GM23338 (cell line): ENCODE measurements at regions not wholly inside any gene's neighbourhood (a gene's known extent, or its start where the extent isn't known, plus 50 kb on each side); places are given as distances from the start of the nearest gene placed in this dataset.

Experiments
- ATAC-seq: fragments of 200-7000 bp; cut with Tn5 transposase; 3 replicates; pipeline ENCODE4 v1.9.1; 2020
- DNase-seq: peaks from one replicate; pipeline ENCODE4 v3.0.0-alpha.2; 2015; ENCODE audit warnings: low spot score
- H2AFZ ChIP-seq: fragments of 200-600 bp; sonication (generic); 2 replicates; pipeline ENCODE4 v1.8.0; 2016; ENCODE audit warnings: antibody characterized with exemption, mild to moderate bottlenecking, moderate library complexity
- H3F3A ChIP-seq: fragments of 200-600 bp; sonication (generic); replicated peaks from 2 replicates; pipeline ENCODE4 v1.8.0; 2017; ENCODE audit warnings: antibody characterized with exemption, mixed run types, low read depth
- H3K27ac ChIP-seq: fragments of 200-600 bp; sonication (generic); 2 replicates; pipeline ENCODE4 v1.6.1; 2016; ENCODE audit warnings: low read depth
- H3K27me3 ChIP-seq: fragments of 200-600 bp; sonication (generic); 2 replicates; pipeline ENCODE4 v1.8.0; 2016; ENCODE audit warnings: mild to moderate bottlenecking, mixed run types, moderate library complexity; ENCODE audit not compliant: insufficient read depth
- H3K36me3 ChIP-seq: fragments of 200-600 bp; sonication (generic); 2 replicates; pipeline ENCODE4 v1.8.0; 2016; ENCODE audit warnings: mild to moderate bottlenecking; ENCODE audit not compliant: insufficient read depth
- H3K4me1 ChIP-seq: fragments of 200-600 bp; sonication (generic); 2 replicates; pipeline ENCODE4 v1.8.0; 2016; ENCODE audit warnings: mild to moderate bottlenecking, moderate library complexity; ENCODE audit not compliant: insufficient read depth
- H3K4me2 ChIP-seq: fragments of 200-600 bp; sonication (generic); 2 replicates; pipeline ENCODE4 v1.7.1; 2017; ENCODE audit warnings: mixed run types
- H3K4me3 ChIP-seq: fragments of 200-600 bp; sonication (generic); 2 replicates; pipeline ENCODE4 v1.6.1; 2016; ENCODE audit warnings: mixed run types
- H3K79me2 ChIP-seq: fragments of 200-600 bp; sonication (generic); replicated peaks from 2 replicates; pipeline ENCODE4 v1.8.0; 2017; ENCODE audit warnings: mild to moderate bottlenecking; ENCODE audit not compliant: insufficient read depth
- H3K9me2 ChIP-seq: fragments of 200-600 bp; sonication (generic); 2 replicates; pipeline ENCODE4 v1.8.0; 2017; ENCODE audit not compliant: insufficient read depth
- H4K20me1 ChIP-seq: fragments of 200-600 bp; sonication (generic); replicated peaks from 2 replicates; pipeline ENCODE4 v1.8.0; 2017; ENCODE audit warnings: mild to moderate bottlenecking; ENCODE audit not compliant: insufficient read depth
- H3K27ac Mint-ChIP-seq: 2 replicates; pipeline ENCODE4 v1.8.0; 2020; ENCODE audit warnings: inconsistent platforms, mild to moderate bottlenecking, moderate library complexity, mixed read lengths
- H3K27me3 Mint-ChIP-seq: 3 replicates; pipeline ENCODE4 v1.8.0; 2022; ENCODE audit warnings: low read depth, mild to moderate bottlenecking, moderate library complexity, mixed read lengths, inconsistent platforms; ENCODE audit not compliant: insufficient read depth, poor library complexity
- H3K36me3 Mint-ChIP-seq: 3 replicates; pipeline ENCODE4 v1.8.0; 2021; ENCODE audit warnings: low read depth, mild to moderate bottlenecking, inconsistent platforms, moderate library complexity, mixed read lengths
- H3K4me1 Mint-ChIP-seq: 3 replicates; pipeline ENCODE4 v1.8.0; 2020; ENCODE audit warnings: mild to moderate bottlenecking, inconsistent platforms, mixed read lengths
- H3K4me3 Mint-ChIP-seq: 3 replicates; pipeline ENCODE4 v1.8.0; 2021; ENCODE audit warnings: moderate library complexity, mild to moderate bottlenecking, inconsistent platforms, mixed read lengths
- H3K9me3 Mint-ChIP-seq: 3 replicates; pipeline ENCODE4 v1.8.0; 2020; ENCODE audit warnings: moderate library complexity, mild to moderate bottlenecking, inconsistent platforms, mixed read lengths
- CREB1 ChIP-seq: fragments of 250-450 bp; sonication (Bioruptor Pico); IDR thresholded peaks from 2 replicates; pipeline ENCODE4 v1.5.0; 2020; ENCODE audit warnings: low read depth, mild to moderate bottlenecking, moderate library complexity
- EZH2 ChIP-seq: fragments of 200-600 bp; sonication (generic); IDR thresholded peaks from one replicate; pipeline ENCODE4 v1.8.0; 2017; ENCODE audit warnings: antibody characterized with exemption, mild to moderate bottlenecking, low read depth; ENCODE audit not compliant: unreplicated experiment
- EZH2phosphoT487 ChIP-seq: fragments of 200-600 bp; sonication (generic); IDR thresholded peaks from one replicate; pipeline ENCODE4 v1.8.1; 2018; ENCODE audit warnings: antibody characterized with exemption; ENCODE audit not compliant: unreplicated experiment
- JUNB ChIP-seq: IDR thresholded peaks from one replicate; pipeline ENCODE4 v1.6.1; 2016; ENCODE audit warnings: antibody characterized with exemption; ENCODE audit not compliant: unreplicated experiment
- NANOG ChIP-seq: IDR thresholded peaks from 2 replicates; pipeline ENCODE4 v1.6.1; 2016; ENCODE audit warnings: antibody characterized with exemption, borderline replicate concordance
- POLR2AphosphoS5 ChIP-seq: IDR thresholded peaks from 2 replicates; pipeline ENCODE4 v1.6.1; 2016; ENCODE audit warnings: antibody characterized with exemption, low read depth
- STAT1 ChIP-seq: IDR thresholded peaks from one replicate; pipeline ENCODE4 v1.6.1; 2016; ENCODE audit warnings: antibody characterized with exemption; ENCODE audit not compliant: unreplicated experiment
- ZNF114 ChIP-seq: fragments of 250-450 bp; sonication (Bioruptor Pico); IDR thresholded peaks from 2 replicates; pipeline ENCODE4 v1.5.0; 2020; ENCODE audit warnings: mild to moderate bottlenecking, moderate library complexity
- TF ChIP-seq, protein P1 (sequence below), 2 experiments: fragments of 200-600 bp in 1 of 2; sonication (generic) in 1 of 2; conservative IDR thresholded peaks; 2 replicates each; pipeline versions ENCODE4 v1.5.1 to v1.6.1; 2016 to 2017; ENCODE audit warnings: antibody characterized with exemption in 2 of 2, low read depth in 2 of 2, mild to moderate bottlenecking in 2 of 2, moderate library complexity in 1 of 2
- TF ChIP-seq, protein P2 (sequence below): IDR thresholded peaks from 2 replicates; pipeline ENCODE4 v1.6.1; 2016; ENCODE audit warnings: antibody characterized with exemption
- TF ChIP-seq, protein P3 (sequence below): IDR thresholded peaks from one replicate; pipeline ENCODE4 v1.6.1; 2018; ENCODE audit warnings: antibody characterized with exemption; ENCODE audit not compliant: unreplicated experiment

DNA sequence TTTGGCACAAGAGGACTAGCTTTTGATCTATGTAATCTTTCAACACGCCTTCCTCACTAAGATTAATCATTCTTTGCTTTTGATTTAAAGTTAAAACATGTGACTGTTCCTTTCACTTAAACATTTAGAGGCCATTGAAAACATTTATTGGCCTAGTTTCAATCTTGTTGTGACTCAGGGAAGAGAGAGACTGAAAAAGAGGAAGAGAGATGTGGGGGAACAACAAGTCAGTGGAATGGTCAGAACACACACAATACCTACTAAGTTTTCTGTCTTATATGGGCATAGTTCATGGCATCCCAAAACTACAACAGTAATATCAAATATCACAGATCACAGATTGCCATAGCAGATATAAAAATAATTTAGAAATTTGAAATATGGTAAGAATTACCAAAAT, 812.9 kb upstream of the AGA start:
- no peaks in the 10 kb centered on the region for H3K27me3 Mint-ChIP-seq
- Histone ChIP-seq H3K36me3 (no peaks in the 10 kb centered on the region), H3K4me3 (no peak overlapping the region), H3K4me1 (no peaks in the 10 kb centered on the region), H2AFZ (no peak overlapping the region), H3F3A (no peaks in the 10 kb centered on the region), H3K4me2 (no peak overlapping the region), H3K27me3 (no peaks in the 10 kb centered on the region), H4K20me1 (no peaks in the 10 kb centered on the region), H3K79me2 (no peaks in the 10 kb centered on the region), H3K9me2 (0 out of 2 replicates have a peak, but pooled peaks cover 5% of the 10 kb centered on the region), H3K27ac (no peak overlapping the region)
- ATAC-seq = no peak
- H3K36me3 Mint-ChIP-seq = peaks cover 2% of the 10 kb centered on the region
- TF ChIP-seq EZH2 = no peak
- TF ChIP-seq CREB1 = no peak
- no peak for TF ChIP-seq POLR2AphosphoS5
- TF ChIP-seq NANOG = no peak
- TF ChIP-seq EZH2phosphoT487 = no peak
- no peak for TF ChIP-seq STAT1
- no peak for TF ChIP-seq ZNF114 (CRISPR knock-in tag)
- no peaks in the 10 kb centered on the region for H3K4me1 Mint-ChIP-seq
- no peak overlapping the region for H3K27ac Mint-ChIP-seq
- H3K4me3 Mint-ChIP-seq = no peak overlapping the region
- DNase-seq = no peak
- H3K9me3 Mint-ChIP-seq = peaks cover 24% of the 10 kb centered on the region

DNA sequence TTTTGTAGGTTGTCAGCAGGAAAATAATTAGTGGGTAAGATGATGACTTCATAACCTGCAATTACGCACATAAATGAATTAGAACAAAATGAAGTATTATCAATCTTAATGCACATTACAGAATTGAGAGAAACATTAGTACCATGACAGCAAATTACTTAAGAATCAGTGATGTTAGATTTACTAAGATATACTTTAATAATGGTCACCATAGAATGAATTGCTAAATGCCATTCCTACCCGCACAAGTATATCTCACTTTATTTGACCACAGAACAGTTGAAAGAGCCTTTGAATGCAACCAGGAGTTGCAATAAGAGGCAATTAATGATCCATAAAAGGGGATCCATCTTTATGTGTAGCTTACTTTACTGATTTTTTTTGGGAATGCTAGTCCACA, 816.4 kb upstream of the AGA start:
- DNase-seq = no peak
- Histone ChIP-seq H3F3A (no peaks in the 10 kb centered on the region), H4K20me1 (no peaks in the 10 kb centered on the region), H3K79me2 (no peaks in the 10 kb centered on the region), H3K27me3 (no peaks in the 10 kb centered on the region), H3K4me1 (no peaks in the 10 kb centered on the region), H3K9me2 (0 out of 2 replicates have a peak, but pooled peaks cover under 1% of the 10 kb centered on the region), H3K27ac (no peak overlapping the region), H3K4me2 (no peak overlapping the region), H3K36me3 (no peaks in the 10 kb centered on the region), H2AFZ (no peak overlapping the region), H3K4me3 (no peak overlapping the region)
- Mint-ChIP-seq H3K4me3 (no peak overlapping the region), H3K36me3 (no peaks in the 10 kb centered on the region; the same call in 1 of the 3 replicates), H3K27me3 (no peaks in the 10 kb centered on the region), H3K4me1 (no peaks in the 10 kb centered on the region), H3K27ac (no peak overlapping the region), H3K9me3 (peaks cover 12% of the 10 kb centered on the region)
- ATAC-seq = no peak
- TF ChIP-seq, protein P1, sequence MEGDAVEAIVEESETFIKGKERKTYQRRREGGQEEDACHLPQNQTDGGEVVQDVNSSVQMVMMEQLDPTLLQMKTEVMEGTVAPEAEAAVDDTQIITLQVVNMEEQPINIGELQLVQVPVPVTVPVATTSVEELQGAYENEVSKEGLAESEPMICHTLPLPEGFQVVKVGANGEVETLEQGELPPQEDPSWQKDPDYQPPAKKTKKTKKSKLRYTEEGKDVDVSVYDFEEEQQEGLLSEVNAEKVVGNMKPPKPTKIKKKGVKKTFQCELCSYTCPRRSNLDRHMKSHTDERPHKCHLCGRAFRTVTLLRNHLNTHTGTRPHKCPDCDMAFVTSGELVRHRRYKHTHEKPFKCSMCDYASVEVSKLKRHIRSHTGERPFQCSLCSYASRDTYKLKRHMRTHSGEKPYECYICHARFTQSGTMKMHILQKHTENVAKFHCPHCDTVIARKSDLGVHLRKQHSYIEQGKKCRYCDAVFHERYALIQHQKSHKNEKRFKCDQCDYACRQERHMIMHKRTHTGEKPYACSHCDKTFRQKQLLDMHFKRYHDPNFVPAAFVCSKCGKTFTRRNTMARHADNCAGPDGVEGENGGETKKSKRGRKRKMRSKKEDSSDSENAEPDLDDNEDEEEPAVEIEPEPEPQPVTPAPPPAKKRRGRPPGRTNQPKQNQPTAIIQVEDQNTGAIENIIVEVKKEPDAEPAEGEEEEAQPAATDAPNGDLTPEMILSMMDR (conservative IDR thresholded peaks at IDR 0.05; ENCODE audit: low read depth in 2 of 2) = no peak
- TF ChIP-seq CREB1 (no peak), ZNF114 (CRISPR knock-in tag) (no peak), NANOG (no peak), JUNB (no peak), EZH2phosphoT487 (no peak), POLR2AphosphoS5 (no peak), STAT1 (no peak)
- TF ChIP-seq, protein P2, sequence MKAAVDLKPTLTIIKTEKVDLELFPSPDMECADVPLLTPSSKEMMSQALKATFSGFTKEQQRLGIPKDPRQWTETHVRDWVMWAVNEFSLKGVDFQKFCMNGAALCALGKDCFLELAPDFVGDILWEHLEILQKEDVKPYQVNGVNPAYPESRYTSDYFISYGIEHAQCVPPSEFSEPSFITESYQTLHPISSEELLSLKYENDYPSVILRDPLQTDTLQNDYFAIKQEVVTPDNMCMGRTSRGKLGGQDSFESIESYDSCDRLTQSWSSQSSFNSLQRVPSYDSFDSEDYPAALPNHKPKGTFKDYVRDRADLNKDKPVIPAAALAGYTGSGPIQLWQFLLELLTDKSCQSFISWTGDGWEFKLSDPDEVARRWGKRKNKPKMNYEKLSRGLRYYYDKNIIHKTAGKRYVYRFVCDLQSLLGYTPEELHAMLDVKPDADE = no peak
- TF ChIP-seq, protein P3, sequence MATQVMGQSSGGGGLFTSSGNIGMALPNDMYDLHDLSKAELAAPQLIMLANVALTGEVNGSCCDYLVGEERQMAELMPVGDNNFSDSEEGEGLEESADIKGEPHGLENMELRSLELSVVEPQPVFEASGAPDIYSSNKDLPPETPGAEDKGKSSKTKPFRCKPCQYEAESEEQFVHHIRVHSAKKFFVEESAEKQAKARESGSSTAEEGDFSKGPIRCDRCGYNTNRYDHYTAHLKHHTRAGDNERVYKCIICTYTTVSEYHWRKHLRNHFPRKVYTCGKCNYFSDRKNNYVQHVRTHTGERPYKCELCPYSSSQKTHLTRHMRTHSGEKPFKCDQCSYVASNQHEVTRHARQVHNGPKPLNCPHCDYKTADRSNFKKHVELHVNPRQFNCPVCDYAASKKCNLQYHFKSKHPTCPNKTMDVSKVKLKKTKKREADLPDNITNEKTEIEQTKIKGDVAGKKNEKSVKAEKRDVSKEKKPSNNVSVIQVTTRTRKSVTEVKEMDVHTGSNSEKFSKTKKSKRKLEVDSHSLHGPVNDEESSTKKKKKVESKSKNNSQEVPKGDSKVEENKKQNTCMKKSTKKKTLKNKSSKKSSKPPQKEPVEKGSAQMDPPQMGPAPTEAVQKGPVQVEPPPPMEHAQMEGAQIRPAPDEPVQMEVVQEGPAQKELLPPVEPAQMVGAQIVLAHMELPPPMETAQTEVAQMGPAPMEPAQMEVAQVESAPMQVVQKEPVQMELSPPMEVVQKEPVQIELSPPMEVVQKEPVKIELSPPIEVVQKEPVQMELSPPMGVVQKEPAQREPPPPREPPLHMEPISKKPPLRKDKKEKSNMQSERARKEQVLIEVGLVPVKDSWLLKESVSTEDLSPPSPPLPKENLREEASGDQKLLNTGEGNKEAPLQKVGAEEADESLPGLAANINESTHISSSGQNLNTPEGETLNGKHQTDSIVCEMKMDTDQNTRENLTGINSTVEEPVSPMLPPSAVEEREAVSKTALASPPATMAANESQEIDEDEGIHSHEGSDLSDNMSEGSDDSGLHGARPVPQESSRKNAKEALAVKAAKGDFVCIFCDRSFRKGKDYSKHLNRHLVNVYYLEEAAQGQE = no peak
